H7 (cell line): ENCODE measurements at regions not wholly inside any gene's neighbourhood (a gene's known extent, or its start where the extent isn't known, plus 50 kb on each side); places are given as distances from the start of the nearest gene placed in this dataset.

Experiments used
- DNase-seq: peaks from one replicate; pipeline ENCODE4 v3.0.0; 2012
- H3K27me3 ChIP-seq: 2 replicates; pipeline ENCODE4 v1.6.0; 2011; ENCODE audit warnings: mild to moderate bottlenecking, low read length; ENCODE audit not compliant: control insufficient read depth, insufficient read depth
- H3K36me3 ChIP-seq: replicated peaks from 2 replicates; pipeline ENCODE4 v1.5.1; 2011; ENCODE audit warnings: low read length; ENCODE audit not compliant: control insufficient read depth, insufficient read depth
- H3K4me3 ChIP-seq: 2 replicates; pipeline ENCODE4 v1.5.1; 2011; ENCODE audit warnings: low read depth, mild to moderate bottlenecking, control low read depth, low read length, moderate library complexity; ENCODE audit not compliant: insufficient read depth

GRCh38 chr17:72587773-72588511 lies 467.1 kb downstream of the SOX9 start:
- peaks cover 28% of the 10 kb centered on the region for H3K27me3 ChIP-seq
- no peak for DNase-seq
- H3K4me3 ChIP-seq, result no peak overlapping the region
- H3K36me3 ChIP-seq, result no peaks in the 10 kb centered on the region

GRCh38 chr17:72588561-72588960 lies 467.7 kb downstream of the SOX9 start:
- peaks cover 28% of the 10 kb centered on the region for H3K27me3 ChIP-seq
- no peaks in the 10 kb centered on the region for H3K36me3 ChIP-seq
- no peak overlapping the region for H3K4me3 ChIP-seq
- DNase-seq, result no peak

- no peak for DNase-seq
- H3K36me3 ChIP-seq, result no peaks in the 10 kb centered on the region
- peaks cover 28% of the 10 kb centered on the region for H3K27me3 ChIP-seq
- no peak overlapping the region for H3K4me3 ChIP-seq
Measured at GRCh38 chr17:72588961-72589360, 468.1 kb downstream of the SOX9 start.

GRCh38 chr17:72590382-72590781 lies 469.6 kb downstream of the SOX9 start:
- DNase-seq, result no peak
- Histone ChIP-seq H3K27me3 (peaks cover 28% of the 10 kb centered on the region), H3K36me3 (no peaks in the 10 kb centered on the region), H3K4me3 (no peak overlapping the region)

GRCh38 chr17:72590882-72591281 lies 470.1 kb downstream of the SOX9 start:
- H3K36me3 ChIP-seq, result no peaks in the 10 kb centered on the region
- DNase-seq, result no peak
- H3K27me3 ChIP-seq, result peaks cover 28% of the 10 kb centered on the region
- H3K4me3 ChIP-seq, result no peak overlapping the region

GRCh38 chr17:72591289-72592241 lies 470.7 kb downstream of the SOX9 start:
- Histone ChIP-seq H3K36me3 (no peaks in the 10 kb centered on the region), H3K4me3 (peak overlapping the region; percentile 71), H3K27me3 (peaks cover 28% of the 10 kb centered on the region)
- DNase-seq, result peak; percentile 71

GRCh38 chr17:72592242-72592966 lies 471.6 kb downstream of the SOX9 start:
- peak; percentile 96 for DNase-seq
- no peaks in the 10 kb centered on the region for H3K36me3 ChIP-seq
- peak overlapping the region; percentile 71 for H3K4me3 ChIP-seq
- peaks cover 28% of the 10 kb centered on the region for H3K27me3 ChIP-seq

GRCh38 chr17:72592967-72593325 lies 472.1 kb downstream of the SOX9 start:
- Histone ChIP-seq H3K27me3 (peaks cover 28% of the 10 kb centered on the region), H3K4me3 (no peak overlapping the region), H3K36me3 (no peaks in the 10 kb centered on the region)
- no peak for DNase-seq

GRCh38 chr17:72594248-72594647 lies 473.4 kb downstream of the SOX9 start:
- Histone ChIP-seq H3K4me3 (no peak overlapping the region), H3K27me3 (peaks cover 26% of the 10 kb centered on the region), H3K36me3 (no peaks in the 10 kb centered on the region)
- DNase-seq, result no peak
